MG63 (cell line): ENCODE measurements at regions not wholly inside any gene's neighbourhood (a gene's known extent, or its start where the extent isn't known, plus 50 kb on each side); places are given as distances from the start of the nearest gene placed in this dataset.
A peak's percentile ranks its signal among the peaks of the same experiment; 100 is the strongest.
"Not testable (repeated sequence)": the region's sequence is repeated elsewhere in the genome, so short reads cannot be mapped to it uniquely, and the experiment has no call there.

ENCODE experiments used
- DNase-seq: peaks from one replicate; pipeline ENCODE4 v3.0.0-alpha.2; 2020
- H3K27me3 ChIP-seq: fragments of 250-450 bp; sonication (Bioruptor Pico); 2 replicates; pipeline ENCODE4 v1.5.1; 2020; ENCODE audit warnings: mild to moderate bottlenecking, moderate library complexity
- H3K36me3 ChIP-seq: fragments of 250-450 bp; sonication (Bioruptor Pico); 2 replicates; pipeline ENCODE4 v1.5.1; 2020; ENCODE audit warnings: mild to moderate bottlenecking, moderate library complexity
- H3K4me3 ChIP-seq: fragments of 250-450 bp; sonication (Bioruptor Pico); 2 replicates; pipeline ENCODE4 v1.5.1; 2020; ENCODE audit warnings: mild to moderate bottlenecking, moderate library complexity
- H3K9me3 ChIP-seq: fragments of 250-450 bp; sonication (Bioruptor Pico); 2 replicates; pipeline ENCODE4 v1.5.1; 2020; ENCODE audit warnings: mild to moderate bottlenecking, moderate library complexity

DNA sequence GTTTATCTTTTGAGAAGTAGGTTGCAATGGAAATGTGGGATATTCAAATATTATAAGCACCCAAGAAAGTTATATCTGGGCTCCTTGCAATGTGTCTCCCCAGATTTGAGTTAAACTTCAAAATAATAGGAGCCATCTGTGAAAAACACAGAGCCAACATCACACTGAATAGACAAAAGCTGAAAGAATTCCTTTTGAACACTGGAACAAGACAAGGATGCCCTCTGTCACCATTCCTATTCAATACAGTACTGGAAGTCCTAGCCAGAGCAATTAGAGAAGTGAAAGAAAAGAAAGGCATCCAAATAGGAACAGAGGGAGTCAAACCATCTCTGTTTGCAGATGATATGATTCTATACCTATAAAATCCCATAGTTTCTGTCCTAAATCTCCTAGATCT, 114.3 kb upstream of the IL1RAPL1 start:
- no peak overlapping the region for H3K4me3 ChIP-seq

DNA sequence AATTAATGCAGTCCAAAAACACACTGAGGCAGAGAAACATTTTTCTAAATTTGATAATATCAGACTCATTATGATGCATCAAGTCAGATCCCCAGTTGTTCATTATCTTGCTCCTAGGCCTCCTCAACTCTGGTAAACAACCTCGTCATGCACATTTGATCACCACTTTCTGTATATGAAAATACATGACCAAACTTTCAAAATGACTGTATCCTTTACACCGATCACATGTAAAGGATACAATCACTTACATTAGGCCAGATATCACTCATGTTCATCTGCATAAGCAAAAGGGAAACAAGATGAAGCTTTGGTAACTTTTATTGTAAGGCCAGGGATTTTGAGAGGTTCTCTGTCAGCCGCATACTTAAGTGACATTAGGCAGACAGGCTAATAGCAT, 99.4 kb upstream of the IL1RAPL1 start:
- DNase-seq: no peak
- H3K36me3 ChIP-seq: no peaks in the 10 kb centered on the region
- no peaks in the 10 kb centered on the region for H3K9me3 ChIP-seq
- no peak overlapping the region for H3K4me3 ChIP-seq
- no peaks in the 10 kb centered on the region for H3K27me3 ChIP-seq

More for the DNA sequence above, 114.3 kb upstream of the IL1RAPL1 start:
- no peaks in the 10 kb centered on the region for H3K9me3 ChIP-seq
- DNase-seq: no peak
- H3K27me3 ChIP-seq: no peaks in the 10 kb centered on the region
- no peaks in the 10 kb centered on the region for H3K36me3 ChIP-seq

GRCh38 chrX:28491322-28491721, 95.9 kb upstream of the IL1RAPL1 start:
- no peak for DNase-seq
- H3K27me3 ChIP-seq: no peaks in the 10 kb centered on the region
- no peaks in the 10 kb centered on the region for H3K36me3 ChIP-seq
- no peak overlapping the region for H3K4me3 ChIP-seq
- H3K9me3 ChIP-seq: no peaks in the 10 kb centered on the region

DNA sequence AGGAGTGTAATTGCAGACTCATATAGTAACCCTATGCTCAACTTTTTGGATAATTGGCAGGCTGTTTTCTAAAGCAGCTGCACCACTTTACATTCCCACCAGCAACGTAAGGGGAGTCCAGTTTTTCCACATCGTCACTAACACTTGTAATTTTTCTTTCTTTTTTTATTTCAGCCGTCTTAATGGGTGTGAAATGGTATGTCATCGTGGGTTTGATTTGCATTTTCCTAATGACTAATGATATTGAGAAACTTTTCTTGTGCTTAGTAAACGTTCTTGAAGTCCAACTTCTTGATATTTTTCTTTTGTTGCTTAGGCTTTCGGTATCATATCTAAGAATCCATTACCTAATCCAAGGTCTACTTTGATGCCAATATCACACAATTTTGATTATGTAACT, 95.3 kb upstream of the IL1RAPL1 start:
- no peaks in the 10 kb centered on the region for H3K36me3 ChIP-seq

DNA sequence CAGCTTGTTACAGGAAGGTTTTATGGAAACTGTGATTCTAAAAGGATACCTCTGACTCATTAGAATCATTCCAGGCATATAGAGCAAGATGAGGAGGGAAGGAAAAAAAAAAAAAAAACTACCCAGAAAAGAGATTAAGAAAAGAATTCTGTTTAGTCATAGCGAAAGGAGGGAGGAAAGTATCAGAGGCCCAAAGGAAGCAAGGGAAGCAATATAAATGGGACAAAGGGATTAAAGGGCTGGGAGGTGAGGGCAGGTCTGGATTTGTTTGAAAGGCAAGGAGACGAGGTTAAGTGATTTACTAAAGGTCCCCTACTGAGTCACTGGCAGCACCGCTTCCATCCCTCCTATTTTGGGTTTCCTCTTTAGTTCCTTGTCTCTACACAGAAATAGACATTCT, 88.6 kb upstream of the IL1RAPL1 start:
- no peaks in the 10 kb centered on the region for H3K36me3 ChIP-seq
- no peak overlapping the region for H3K4me3 ChIP-seq
- H3K27me3 ChIP-seq: no peaks in the 10 kb centered on the region
- DNase-seq: peak; percentile 10
- no peaks in the 10 kb centered on the region for H3K9me3 ChIP-seq

More for the DNA sequence above, 95.3 kb upstream of the IL1RAPL1 start:
- DNase-seq: no peak
- no peaks in the 10 kb centered on the region for H3K27me3 ChIP-seq
- H3K4me3 ChIP-seq: no peak overlapping the region
- H3K9me3 ChIP-seq: no peaks in the 10 kb centered on the region

GRCh38 chrX:28502667-28503066, 84.6 kb upstream of the IL1RAPL1 start:
- not testable (repeated sequence) for DNase-seq, H3K36me3 ChIP-seq, H3K4me3 ChIP-seq, H3K27me3 ChIP-seq, H3K9me3 ChIP-seq

GRCh38 chrX:28507650-28508049, 79.6 kb upstream of the IL1RAPL1 start:
- H3K27me3 ChIP-seq, H3K36me3 ChIP-seq, H3K4me3 ChIP-seq, DNase-seq, H3K9me3 ChIP-seq: not testable (repeated sequence)

- Histone ChIP-seq H3K9me3 (no peaks in the 10 kb centered on the region), H3K27me3 (no peaks in the 10 kb centered on the region), H3K4me3 (no peak overlapping the region), H3K36me3 (no peaks in the 10 kb centered on the region)
- DNase-seq: no peak
These were observed 66.5 kb upstream of the IL1RAPL1 start for GRCh38 chrX:28520786-28521185.

DNA sequence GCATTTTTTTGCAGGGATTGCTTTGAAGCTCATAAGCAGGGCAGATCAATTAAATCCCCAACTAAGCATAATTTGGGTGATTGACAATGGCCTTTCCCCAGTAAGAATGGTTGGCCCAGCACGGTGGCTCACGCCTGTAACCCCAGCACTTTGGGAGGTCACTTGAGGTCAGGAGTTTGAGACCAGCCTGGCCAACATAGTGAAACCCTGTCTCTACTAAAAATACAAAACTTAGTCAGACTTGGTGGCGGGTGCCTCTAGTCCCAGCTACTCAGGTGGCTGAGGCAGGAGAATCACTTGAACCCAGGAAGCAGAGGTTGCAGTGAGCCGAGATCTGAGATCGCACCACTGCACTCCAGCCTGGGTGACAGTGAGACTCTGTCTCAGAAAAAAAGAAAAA, 58.9 kb upstream of the IL1RAPL1 start:
- H3K27me3 ChIP-seq, H3K9me3 ChIP-seq, H3K4me3 ChIP-seq, H3K36me3 ChIP-seq, DNase-seq: not testable (repeated sequence)
